Stimulated activated naive CD8-positive, alpha-beta T cell treated with anti-CD3 and anti-CD28 coated beads, Interleukin-15, amount 100 ng/mL, for 72 hours (primary cell): ENCODE measurements at regions not wholly inside any gene's neighbourhood (a gene's known extent, or its start where the extent isn't known, plus 50 kb on each side); places are given as distances from the start of the nearest gene placed in this dataset.
"Not testable (repeated sequence)": the region's sequence is repeated elsewhere in the genome, so short reads cannot be mapped to it uniquely, and the experiment has no call there.

Experiments used
- ATAC-seq: fragments of 150-1000 bp; cut with Tn5 transposase; 2 replicates; pipeline ENCODE4 v1.10.0; 2021; ENCODE audit warnings: mild to moderate bottlenecking, moderate library complexity
- DNase-seq, 2 donors: peaks; one replicate each; pipeline ENCODE4 v3.0.0; 2021 to 2022
- H3K27ac Mint-ChIP-seq, 2 donors: one replicate each; pipeline ENCODE4 v1.8.0; 2022; ENCODE audit warnings: mild to moderate bottlenecking in 2 of 2, mixed read lengths in 2 of 2, moderate library complexity in 2 of 2
- H3K27me3 Mint-ChIP-seq: one replicate; pipeline ENCODE4 v1.8.0; 2022; ENCODE audit warnings: mixed read lengths
- H3K4me1 Mint-ChIP-seq: one replicate; pipeline ENCODE4 v1.8.0; 2022; ENCODE audit warnings: mild to moderate bottlenecking, mixed read lengths
- H3K4me3 Mint-ChIP-seq, 2 donors: one replicate each; pipeline ENCODE4 v1.8.0; 2022; ENCODE audit warnings: mild to moderate bottlenecking in 2 of 2, mixed read lengths in 2 of 2, moderate library complexity in 1 of 2
- H3K9me3 Mint-ChIP-seq, 2 donors: one replicate each; pipeline ENCODE4 v1.8.0; 2022; ENCODE audit warnings: mixed read lengths in 2 of 2

- H3K27me3 Mint-ChIP-seq, H3K27ac Mint-ChIP-seq, ATAC-seq, DNase-seq, H3K4me3 Mint-ChIP-seq, H3K4me1 Mint-ChIP-seq, H3K9me3 Mint-ChIP-seq: not testable (repeated sequence)
These were observed 353.3 kb downstream of the C12orf75 start for GRCh38 chr12:105683836-105684235.

GRCh38 chr12:105698075-105698474 lies 367.6 kb downstream of the C12orf75 start:
- ATAC-seq (no peak), DNase-seq (no peak)
- peaks cover 28% of the 10 kb centered on the region for H3K27me3 Mint-ChIP-seq
- peaks cover 5 to 21% of the 10 kb centered on the region in 2 donors for H3K9me3 Mint-ChIP-seq
- no peaks in the 10 kb centered on the region for H3K4me1 Mint-ChIP-seq
- no peak overlapping the region for H3K4me3 Mint-ChIP-seq
- no peak overlapping the region for H3K27ac Mint-ChIP-seq

- no peaks in the 10 kb centered on the region for H3K4me1 Mint-ChIP-seq
- H3K4me3 Mint-ChIP-seq = no peak overlapping the region
- DNase-seq (no peak), ATAC-seq (no peak)
- H3K27ac Mint-ChIP-seq = no peak overlapping the region
- peaks cover 28% of the 10 kb centered on the region for H3K27me3 Mint-ChIP-seq
- peaks cover 5 to 21% of the 10 kb centered on the region in 2 donors for H3K9me3 Mint-ChIP-seq
These were observed 368.7 kb downstream of the C12orf75 start for GRCh38 chr12:105699209-105699608.

- H3K27ac Mint-ChIP-seq = no peak overlapping the region
- H3K9me3 Mint-ChIP-seq = no peaks in the 10 kb centered on the region
- no peaks in the 10 kb centered on the region for H3K4me1 Mint-ChIP-seq
- no peak overlapping the region for H3K4me3 Mint-ChIP-seq
- no peak for DNase-seq
- H3K27me3 Mint-ChIP-seq = peaks cover 9% of the 10 kb centered on the region
- ATAC-seq = no peak
These were observed 374.3 kb downstream of the C12orf75 start for GRCh38 chr12:105704787-105705186.

- no peak overlapping the region for H3K4me3 Mint-ChIP-seq
- no peak for ATAC-seq
- H3K27ac Mint-ChIP-seq = no peak overlapping the region
- peaks cover 9% of the 10 kb centered on the region for H3K27me3 Mint-ChIP-seq
- no peak for DNase-seq
- H3K9me3 Mint-ChIP-seq = no peaks in the 10 kb centered on the region
- H3K4me1 Mint-ChIP-seq = no peaks in the 10 kb centered on the region
These were observed 374.7 kb downstream of the C12orf75 start for GRCh38 chr12:105705235-105705634.

- H3K9me3 Mint-ChIP-seq = no peaks in the 10 kb centered on the region
- no peak overlapping the region for H3K27ac Mint-ChIP-seq
- no peak overlapping the region for H3K4me3 Mint-ChIP-seq
- peaks cover 9% of the 10 kb centered on the region for H3K27me3 Mint-ChIP-seq
- DNase-seq (no peak), ATAC-seq (no peak)
- no peaks in the 10 kb centered on the region for H3K4me1 Mint-ChIP-seq
These were observed 375.3 kb downstream of the C12orf75 start for GRCh38 chr12:105705765-105706164.

- H3K9me3 Mint-ChIP-seq = no peaks in the 10 kb centered on the region
- peaks cover 9% of the 10 kb centered on the region for H3K27me3 Mint-ChIP-seq
- DNase-seq = no peak
These were observed 376.0 kb downstream of the C12orf75 start for GRCh38 chr12:105706321-105706972.

GRCh38 chr12:105706973-105707334 lies 376.5 kb downstream of the C12orf75 start:
- Mint-ChIP-seq H3K27me3 (peaks cover 9% of the 10 kb centered on the region), H3K4me1 (no peaks in the 10 kb centered on the region), H3K27ac (no peak overlapping the region), H3K4me3 (no peak overlapping the region), H3K9me3 (no peaks in the 10 kb centered on the region)
- ATAC-seq (no peak), DNase-seq (no peak)

More at GRCh38 chr12:105706321-105706972, 376.0 kb downstream of the C12orf75 start:
- Mint-ChIP-seq H3K27ac (no peak overlapping the region), H3K4me1 (no peaks in the 10 kb centered on the region), H3K4me3 (no peak overlapping the region)
- no peak for ATAC-seq

- DNase-seq (no peak), ATAC-seq (no peak)
- Mint-ChIP-seq H3K4me3 (no peak overlapping the region), H3K9me3 (no peaks in the 10 kb centered on the region), H3K27me3 (peaks cover 13% of the 10 kb centered on the region), H3K4me1 (no peaks in the 10 kb centered on the region), H3K27ac (no peak overlapping the region)
These were observed 383.3 kb downstream of the C12orf75 start for GRCh38 chr12:105713606-105714305.

GRCh38 chr12:105716621-105717020 lies 386.1 kb downstream of the C12orf75 start:
- Mint-ChIP-seq H3K4me1 (peaks cover 5% of the 10 kb centered on the region), H3K9me3 (peaks cover 0 to 5% of the 10 kb centered on the region in 2 donors), H3K27me3 (peaks cover 13% of the 10 kb centered on the region), H3K4me3 (no peak overlapping the region), H3K27ac (no peak overlapping the region)
- DNase-seq = no peak
- no peak for ATAC-seq

- H3K4me3 Mint-ChIP-seq = no peak overlapping the region
These were observed 390.7 kb downstream of the C12orf75 start for GRCh38 chr12:105721051-105721825.

GRCh38 chr12:105721891-105722290 lies 391.4 kb downstream of the C12orf75 start:
- no peak overlapping the region for H3K27ac Mint-ChIP-seq
- ATAC-seq (no peak), DNase-seq (no peak)
- H3K4me1 Mint-ChIP-seq = peaks cover 5% of the 10 kb centered on the region
- peaks cover 4% of the 10 kb centered on the region for H3K27me3 Mint-ChIP-seq
- peaks cover 0 to 5% of the 10 kb centered on the region in 2 donors for H3K9me3 Mint-ChIP-seq
- no peak overlapping the region for H3K4me3 Mint-ChIP-seq

More at GRCh38 chr12:105721051-105721825, 390.7 kb downstream of the C12orf75 start:
- DNase-seq = no peak
- H3K27ac Mint-ChIP-seq = no peak overlapping the region
- peaks cover 5% of the 10 kb centered on the region for H3K4me1 Mint-ChIP-seq
- ATAC-seq = peak; percentile 20
- peaks cover 0 to 5% of the 10 kb centered on the region in 2 donors for H3K9me3 Mint-ChIP-seq
- H3K27me3 Mint-ChIP-seq = peaks cover 11% of the 10 kb centered on the region

GRCh38 chr12:105723066-105723465 lies 392.6 kb downstream of the C12orf75 start:
- H3K27me3 Mint-ChIP-seq = no peaks in the 10 kb centered on the region

GRCh38 chr12:105723494-105723893 lies 393.0 kb downstream of the C12orf75 start:
- H3K27ac Mint-ChIP-seq = no peak overlapping the region
- no peak overlapping the region for H3K4me3 Mint-ChIP-seq
- H3K4me1 Mint-ChIP-seq = peaks cover 5% of the 10 kb centered on the region
- H3K27me3 Mint-ChIP-seq = no peaks in the 10 kb centered on the region
- DNase-seq (no peak), ATAC-seq (no peak)
- H3K9me3 Mint-ChIP-seq = peaks cover 0 to 5% of the 10 kb centered on the region in 2 donors

More at GRCh38 chr12:105723066-105723465, 392.6 kb downstream of the C12orf75 start:
- ATAC-seq (no peak), DNase-seq (no peak)
- H3K4me1 Mint-ChIP-seq = peaks cover 5% of the 10 kb centered on the region
- H3K4me3 Mint-ChIP-seq = no peak overlapping the region
- H3K9me3 Mint-ChIP-seq = peaks cover 0 to 5% of the 10 kb centered on the region in 2 donors
- H3K27ac Mint-ChIP-seq = no peak overlapping the region

- DNase-seq (no peak), ATAC-seq (no peak)
- Mint-ChIP-seq H3K4me3 (no peak overlapping the region), H3K9me3 (peaks cover 0 to 5% of the 10 kb centered on the region in 2 donors), H3K4me1 (peaks cover 5% of the 10 kb centered on the region), H3K27me3 (no peaks in the 10 kb centered on the region), H3K27ac (no peak overlapping the region)
These were observed 394.1 kb downstream of the C12orf75 start for GRCh38 chr12:105724641-105725040.

- Mint-ChIP-seq H3K27me3 (no peaks in the 10 kb centered on the region), H3K4me1 (peaks cover 5% of the 10 kb centered on the region), H3K4me3 (no peak overlapping the region), H3K9me3 (peaks cover 0 to 5% of the 10 kb centered on the region in 2 donors), H3K27ac (no peak overlapping the region)
- no peak for ATAC-seq
- DNase-seq = no peak
These were observed 394.6 kb downstream of the C12orf75 start for GRCh38 chr12:105725054-105725453.
